ENCODE measurements at regions not wholly inside any gene's neighbourhood (a gene's known extent, or its start where the extent isn't known, plus 50 kb on each side); places are given as distances from the start of the nearest gene placed in this dataset.

GRCh38 chr2:6290217-6291015, 575.3 kb downstream of the CMPK2 start:
- POLR2A ChIA-PET, result no interaction called here
- no peak for DNase-seq (ENCODE audit: low spot score)
- TF ChIP-seq TEAD4 (CRISPR knock-in tag; IDR thresholded peaks at IDR 0.05), result no peak
- no peak for TF ChIP-seq TP53 (CRISPR knock-in tag; IDR thresholded peaks at IDR 0.05)
- TF ChIP-seq GABPB1 (CRISPR knock-in tag; IDR thresholded peaks at IDR 0.05), result no peak
- TF ChIP-seq, protein P1, sequence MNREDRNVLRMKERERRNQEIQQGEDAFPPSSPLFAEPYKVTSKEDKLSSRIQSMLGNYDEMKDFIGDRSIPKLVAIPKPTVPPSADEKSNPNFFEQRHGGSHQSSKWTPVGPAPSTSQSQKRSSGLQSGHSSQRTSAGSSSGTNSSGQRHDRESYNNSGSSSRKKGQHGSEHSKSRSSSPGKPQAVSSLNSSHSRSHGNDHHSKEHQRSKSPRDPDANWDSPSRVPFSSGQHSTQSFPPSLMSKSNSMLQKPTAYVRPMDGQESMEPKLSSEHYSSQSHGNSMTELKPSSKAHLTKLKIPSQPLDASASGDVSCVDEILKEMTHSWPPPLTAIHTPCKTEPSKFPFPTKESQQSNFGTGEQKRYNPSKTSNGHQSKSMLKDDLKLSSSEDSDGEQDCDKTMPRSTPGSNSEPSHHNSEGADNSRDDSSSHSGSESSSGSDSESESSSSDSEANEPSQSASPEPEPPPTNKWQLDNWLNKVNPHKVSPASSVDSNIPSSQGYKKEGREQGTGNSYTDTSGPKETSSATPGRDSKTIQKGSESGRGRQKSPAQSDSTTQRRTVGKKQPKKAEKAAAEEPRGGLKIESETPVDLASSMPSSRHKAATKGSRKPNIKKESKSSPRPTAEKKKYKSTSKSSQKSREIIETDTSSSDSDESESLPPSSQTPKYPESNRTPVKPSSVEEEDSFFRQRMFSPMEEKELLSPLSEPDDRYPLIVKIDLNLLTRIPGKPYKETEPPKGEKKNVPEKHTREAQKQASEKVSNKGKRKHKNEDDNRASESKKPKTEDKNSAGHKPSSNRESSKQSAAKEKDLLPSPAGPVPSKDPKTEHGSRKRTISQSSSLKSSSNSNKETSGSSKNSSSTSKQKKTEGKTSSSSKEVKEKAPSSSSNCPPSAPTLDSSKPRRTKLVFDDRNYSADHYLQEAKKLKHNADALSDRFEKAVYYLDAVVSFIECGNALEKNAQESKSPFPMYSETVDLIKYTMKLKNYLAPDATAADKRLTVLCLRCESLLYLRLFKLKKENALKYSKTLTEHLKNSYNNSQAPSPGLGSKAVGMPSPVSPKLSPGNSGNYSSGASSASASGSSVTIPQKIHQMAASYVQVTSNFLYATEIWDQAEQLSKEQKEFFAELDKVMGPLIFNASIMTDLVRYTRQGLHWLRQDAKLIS (CRISPR knock-in tag; IDR thresholded peaks at IDR 0.05; ENCODE audit: borderline replicate concordance), result no peak
- no peak for TF ChIP-seq NFE2L1 (CRISPR knock-in tag; IDR thresholded peaks at IDR 0.05)
- TF ChIP-seq FOXK1 (CRISPR knock-in tag; IDR thresholded peaks at IDR 0.05), result no peak
- TF ChIP-seq MXD4 (CRISPR knock-in tag; IDR thresholded peaks at IDR 0.05; ENCODE audit: borderline replicate concordance), result no peak
- TF ChIP-seq ZNF317 (CRISPR knock-in tag; IDR thresholded peaks at IDR 0.05; ENCODE audit: borderline replicate concordance, low read depth), result no peak
- no peak for TF ChIP-seq SMAD3 (CRISPR knock-in tag; IDR thresholded peaks at IDR 0.05; ENCODE audit: borderline replicate concordance)
- no peak for TF ChIP-seq STAT6 (CRISPR knock-in tag; conservative IDR thresholded peaks at IDR 0.05; ENCODE audit: low read depth)
- no peak for TF ChIP-seq HMGA2 (CRISPR knock-in tag; IDR thresholded peaks at IDR 0.05)
- no peak for TF ChIP-seq ZNF416 (CRISPR knock-in tag; IDR thresholded peaks at IDR 0.05)
- TF ChIP-seq PRDM15 (CRISPR knock-in tag; IDR thresholded peaks at IDR 0.05), result no peak
- no peak for TF ChIP-seq ELF4 (CRISPR knock-in tag; IDR thresholded peaks at IDR 0.05; ENCODE audit: low read depth)
- TF ChIP-seq, protein P2, sequence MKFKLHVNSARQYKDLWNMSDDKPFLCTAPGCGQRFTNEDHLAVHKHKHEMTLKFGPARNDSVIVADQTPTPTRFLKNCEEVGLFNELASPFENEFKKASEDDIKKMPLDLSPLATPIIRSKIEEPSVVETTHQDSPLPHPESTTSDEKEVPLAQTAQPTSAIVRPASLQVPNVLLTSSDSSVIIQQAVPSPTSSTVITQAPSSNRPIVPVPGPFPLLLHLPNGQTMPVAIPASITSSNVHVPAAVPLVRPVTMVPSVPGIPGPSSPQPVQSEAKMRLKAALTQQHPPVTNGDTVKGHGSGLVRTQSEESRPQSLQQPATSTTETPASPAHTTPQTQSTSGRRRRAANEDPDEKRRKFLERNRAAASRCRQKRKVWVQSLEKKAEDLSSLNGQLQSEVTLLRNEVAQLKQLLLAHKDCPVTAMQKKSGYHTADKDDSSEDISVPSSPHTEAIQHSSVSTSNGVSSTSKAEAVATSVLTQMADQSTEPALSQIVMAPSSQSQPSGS (CRISPR knock-in tag; IDR thresholded peaks at IDR 0.05; ENCODE audit: borderline replicate concordance, low read depth), result no peak
- no peak for TF ChIP-seq SOX15 (CRISPR knock-in tag; IDR thresholded peaks at IDR 0.05)
- TF ChIP-seq, protein P3, sequence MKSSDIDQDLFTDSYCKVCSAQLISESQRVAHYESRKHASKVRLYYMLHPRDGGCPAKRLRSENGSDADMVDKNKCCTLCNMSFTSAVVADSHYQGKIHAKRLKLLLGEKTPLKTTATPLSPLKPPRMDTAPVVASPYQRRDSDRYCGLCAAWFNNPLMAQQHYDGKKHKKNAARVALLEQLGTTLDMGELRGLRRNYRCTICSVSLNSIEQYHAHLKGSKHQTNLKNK (CRISPR knock-in tag; IDR thresholded peaks at IDR 0.05), result no peak
- TF ChIP-seq, protein P4, sequence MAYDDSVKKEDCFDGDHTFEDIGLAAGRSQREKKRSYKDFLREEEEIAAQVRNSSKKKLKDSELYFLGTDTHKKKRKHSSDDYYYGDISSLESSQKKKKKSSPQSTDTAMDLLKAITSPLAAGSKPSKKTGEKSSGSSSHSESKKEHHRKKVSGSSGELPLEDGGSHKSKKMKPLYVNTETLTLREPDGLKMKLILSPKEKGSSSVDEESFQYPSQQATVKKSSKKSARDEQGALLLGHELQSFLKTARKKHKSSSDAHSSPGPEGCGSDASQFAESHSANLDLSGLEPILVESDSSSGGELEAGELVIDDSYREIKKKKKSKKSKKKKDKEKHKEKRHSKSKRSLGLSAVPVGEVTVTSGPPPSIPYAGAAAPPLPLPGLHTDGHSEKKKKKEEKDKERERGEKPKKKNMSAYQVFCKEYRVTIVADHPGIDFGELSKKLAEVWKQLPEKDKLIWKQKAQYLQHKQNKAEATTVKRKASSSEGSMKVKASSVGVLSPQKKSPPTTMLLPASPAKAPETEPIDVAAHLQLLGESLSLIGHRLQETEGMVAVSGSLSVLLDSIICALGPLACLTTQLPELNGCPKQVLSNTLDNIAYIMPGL (CRISPR knock-in tag; IDR thresholded peaks at IDR 0.05), result no peak
- TF ChIP-seq GRHL2 (CRISPR knock-in tag; IDR thresholded peaks at IDR 0.05; ENCODE audit: insufficient replicate concordance, severe bottlenecking), result no peak
- no peak for TF ChIP-seq RELA (CRISPR knock-in tag; IDR thresholded peaks at IDR 0.05; ENCODE audit: borderline replicate concordance)
- CTCF ChIA-PET, result no interaction called here
- H3K27ac Mint-ChIP-seq, result no peak overlapping the region
- peaks cover 7% of the 10 kb centered on the region; the same call in 1 of the 2 replicates for H3K27me3 Mint-ChIP-seq (ENCODE audit: low read depth)
- no peaks in the 10 kb centered on the region for H3K4me1 Mint-ChIP-seq
- ATAC-seq, result no peak
- H3K9me3 Mint-ChIP-seq, result peaks cover 82% of the 10 kb centered on the region
- H3K36me3 Mint-ChIP-seq, result peaks cover 75% of the 10 kb centered on the region
- no peak overlapping the region for H3K4me3 Mint-ChIP-seq

Measured in WTC11 (cell line).